Stimulated activated CD4-positive, alpha-beta T cell treated with anti-CD3 and anti-CD28 coated beads, Interleukin-1b, Interleukin-23, amount 100 ng/mL, for 1 hour (primary cell): ENCODE measurements at regions not wholly inside any gene's neighbourhood (a gene's known extent, or its start where the extent isn't known, plus 50 kb on each side); places are given as distances from the start of the nearest gene placed in this dataset.
"Not testable (repeated sequence)": the region's sequence is repeated elsewhere in the genome, so short reads cannot be mapped to it uniquely, and the experiment has no call there.

Experiments
- DNase-seq, 2 donors: peaks; one replicate each; pipeline ENCODE4 v3.0.0-alpha.2; 2020; ENCODE audit warnings: low read depth in 2 of 2

GRCh38 chr5:163569284-163569683, 63.9 kb downstream of the MAT2B start:
- no peak for DNase-seq

GRCh38 chr5:163571744-163572143, 66.3 kb downstream of the MAT2B start:
- DNase-seq, result no peak

GRCh38 chr5:163574472-163575440, 69.3 kb downstream of the MAT2B start:
- no peak for DNase-seq

GRCh38 chr5:163578652-163579051, 73.2 kb downstream of the MAT2B start:
- no peak for DNase-seq

GRCh38 chr5:163579729-163580128, 74.3 kb downstream of the MAT2B start:
- DNase-seq, result no peak

- DNase-seq, result no peak
Measured at GRCh38 chr5:163580516-163580915, 75.1 kb downstream of the MAT2B start.

- DNase-seq, result not testable (repeated sequence)
Measured at GRCh38 chr5:163583491-163584153, 78.2 kb downstream of the MAT2B start.

DNA sequence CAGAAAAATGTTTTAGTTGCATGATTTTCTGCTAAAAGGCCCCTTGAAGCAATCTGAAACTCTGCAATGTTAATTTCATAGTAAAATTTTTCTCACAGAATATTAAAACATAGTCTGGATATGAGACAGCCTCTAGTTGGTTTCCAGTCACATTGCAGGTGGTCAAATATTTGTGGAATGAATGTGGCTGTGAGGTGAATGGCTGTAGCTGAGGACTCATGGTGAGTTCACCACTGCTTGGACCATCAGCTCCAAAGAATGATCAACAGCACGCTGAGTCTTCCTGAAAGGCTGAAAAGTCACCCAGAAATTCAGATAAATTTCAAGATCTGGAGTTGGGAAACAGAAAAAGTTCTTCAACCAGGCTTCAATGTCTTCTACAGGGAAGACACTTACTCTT, 79.8 kb downstream of the MAT2B start:
- no peak for DNase-seq

DNA sequence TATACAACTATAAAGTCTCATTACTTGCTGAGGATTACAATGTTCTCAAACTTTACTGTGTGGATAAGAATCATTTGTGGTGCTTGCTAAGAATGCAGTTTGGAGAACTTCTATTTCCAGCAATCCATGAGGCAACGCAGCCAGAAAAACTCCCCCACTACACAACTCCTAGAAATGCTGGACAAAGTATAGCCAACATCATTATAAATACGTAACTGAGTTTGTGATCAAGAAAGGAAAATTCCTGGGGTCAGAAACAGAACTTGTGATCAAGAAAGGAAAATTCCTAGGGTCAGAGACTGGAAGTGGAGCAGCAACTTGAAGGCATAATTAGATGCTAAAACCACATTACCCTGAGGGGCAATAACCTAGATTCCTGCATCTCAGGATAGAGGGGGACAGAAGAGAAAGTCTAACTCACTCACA, 81.1 kb downstream of the MAT2B start:
- no peak for DNase-seq

DNA sequence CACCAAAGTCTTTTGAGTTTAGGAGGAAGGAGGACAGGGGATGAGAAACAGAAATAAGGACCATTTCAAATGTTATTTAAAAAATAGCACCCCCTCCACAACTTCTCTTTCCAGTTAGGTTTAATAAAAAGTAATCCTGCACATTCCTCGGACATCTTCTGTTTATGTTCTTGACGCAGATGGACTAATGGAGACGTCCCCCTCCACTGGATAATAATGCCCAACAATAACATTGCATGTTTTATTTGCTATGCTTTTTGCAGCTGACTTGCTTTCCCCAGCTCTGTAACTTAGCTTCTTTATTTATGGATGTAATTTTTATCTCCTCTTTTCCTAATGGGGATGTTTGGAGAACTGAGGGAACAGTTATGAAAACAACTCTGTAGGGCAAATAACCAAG, 89.5 kb downstream of the MAT2B start:
- no peak for DNase-seq

DNA sequence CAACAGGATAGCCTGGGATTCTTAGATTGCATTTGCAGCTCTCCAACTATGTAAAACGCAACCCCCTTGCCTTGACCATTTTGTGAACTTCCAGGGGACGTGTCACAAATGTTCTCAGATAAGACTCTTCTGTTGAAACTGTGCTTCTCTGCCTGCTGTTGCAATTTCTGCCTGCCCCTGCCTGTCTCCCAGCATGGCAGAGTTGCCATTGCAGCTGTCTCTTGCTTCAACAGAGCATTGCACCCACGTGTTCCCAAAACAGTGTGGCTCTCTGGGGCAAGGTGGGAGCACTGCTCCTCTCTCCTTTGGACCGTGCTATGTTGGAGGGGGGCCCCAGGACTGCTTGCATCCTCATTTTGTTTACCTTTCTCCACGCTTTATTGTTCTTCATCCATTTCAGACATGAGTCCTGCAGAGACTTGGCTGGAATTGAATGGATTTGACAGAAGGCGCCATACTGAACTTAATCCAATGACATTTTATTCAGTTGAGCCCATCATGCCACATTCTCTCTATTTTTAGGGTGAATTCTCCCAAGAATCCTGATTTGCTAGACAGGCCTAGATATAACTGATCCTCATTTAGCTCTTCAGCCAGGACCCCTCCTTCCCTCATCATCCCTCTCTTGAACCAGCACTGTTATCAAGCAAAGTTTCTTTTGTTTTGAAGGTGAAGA, 90.7 kb downstream of the MAT2B start:
- no peak for DNase-seq

GRCh38 chr5:163596608-163597315, 91.3 kb downstream of the MAT2B start:
- no peak for DNase-seq

- no peak for DNase-seq
Measured at GRCh38 chr5:163604013-163604412, 98.6 kb downstream of the MAT2B start.

DNA sequence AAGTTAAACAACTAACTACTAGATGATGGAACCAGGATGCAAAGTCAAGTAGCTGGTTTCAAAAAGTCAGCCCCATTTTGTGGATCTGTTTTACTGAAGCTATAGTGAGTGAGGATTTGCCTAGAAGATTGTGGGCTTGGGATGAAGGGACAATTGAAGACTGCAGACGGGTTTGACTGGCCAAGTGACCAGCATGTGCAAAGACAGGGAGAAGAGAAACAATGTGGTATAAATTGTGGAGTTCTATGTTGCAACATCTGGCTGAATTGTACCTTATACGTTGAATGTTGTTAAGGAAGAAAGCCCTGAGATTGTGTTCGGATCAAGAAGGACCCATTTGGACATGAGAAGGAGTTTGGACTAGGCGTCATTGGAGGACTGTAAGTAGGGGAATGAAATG, 101.8 kb downstream of the MAT2B start:
- no peak for DNase-seq

- DNase-seq, result no peak
Measured at GRCh38 chr5:163608621-163609020, 103.2 kb downstream of the MAT2B start.

GRCh38 chr5:163609910-163610309, 104.5 kb downstream of the MAT2B start:
- no peak for DNase-seq

DNA sequence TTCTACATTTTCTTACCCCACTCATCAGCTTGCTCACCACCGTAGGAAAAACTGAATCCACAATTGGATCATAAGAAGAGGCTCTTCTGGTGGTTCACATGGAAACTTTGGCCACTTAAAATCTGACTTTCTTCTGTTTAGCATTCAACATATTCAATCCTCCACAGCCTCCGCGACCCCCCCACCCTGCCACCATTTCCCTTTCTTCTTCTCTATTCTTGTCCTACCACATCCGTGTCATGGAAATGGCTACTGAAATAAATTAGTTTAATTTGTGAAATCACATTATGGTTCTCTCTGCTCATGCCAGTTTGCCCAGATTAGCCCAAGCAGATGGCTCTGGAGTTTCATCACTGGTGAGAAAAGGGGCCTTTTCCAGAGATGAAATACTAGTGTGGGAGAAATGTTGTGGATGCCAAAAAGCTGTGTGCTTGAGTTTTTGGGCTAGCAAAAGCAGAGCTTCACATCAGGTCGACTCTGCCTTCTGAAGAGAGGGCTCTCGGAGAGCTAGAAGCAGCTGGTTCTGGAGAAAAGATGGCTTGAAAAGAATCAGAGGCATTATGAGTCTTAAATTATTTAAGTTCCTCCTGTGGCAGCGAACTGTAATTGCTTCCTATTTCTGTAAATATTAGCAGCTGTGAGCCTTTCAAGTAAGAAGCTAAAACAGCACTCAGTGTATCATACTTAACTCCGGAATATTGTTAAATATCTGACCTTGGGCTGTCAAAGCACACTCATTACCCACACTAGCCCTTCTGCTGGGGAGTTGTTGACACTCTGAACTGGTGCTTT, 107.1 kb downstream of the MAT2B start:
- no peak for DNase-seq

DNA sequence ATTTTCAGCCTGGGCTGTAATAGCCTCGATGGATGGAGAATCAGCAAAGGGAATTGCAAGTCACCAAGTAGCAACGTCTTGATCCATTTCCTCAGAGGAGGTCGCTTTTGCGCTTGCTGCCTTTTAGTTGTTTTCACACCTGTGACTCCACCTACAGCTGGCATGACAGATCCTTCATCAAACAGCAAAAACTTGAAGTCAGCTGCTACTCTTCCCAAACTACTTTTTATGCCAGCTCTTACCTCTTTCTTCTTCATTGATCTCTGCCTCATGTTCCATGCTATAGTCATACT, 107.7 kb downstream of the MAT2B start:
- DNase-seq, result no peak

- DNase-seq, result no peak
Measured at GRCh38 chr5:163614787-163615186, 109.4 kb downstream of the MAT2B start.

- DNase-seq, result no peak
Measured at GRCh38 chr5:163619273-163619934, 114.0 kb downstream of the MAT2B start.

GRCh38 chr5:163619951-163620350, 114.5 kb downstream of the MAT2B start:
- DNase-seq, result no peak
